ENCODE measurements at regions not wholly inside any gene's neighbourhood (a gene's known extent, or its start where the extent isn't known, plus 50 kb on each side); places are given as distances from the start of the nearest gene placed in this dataset.
"Not testable (repeated sequence)": the region's sequence is repeated elsewhere in the genome, so short reads cannot be mapped to it uniquely, and the experiment has no call there.

DNA sequence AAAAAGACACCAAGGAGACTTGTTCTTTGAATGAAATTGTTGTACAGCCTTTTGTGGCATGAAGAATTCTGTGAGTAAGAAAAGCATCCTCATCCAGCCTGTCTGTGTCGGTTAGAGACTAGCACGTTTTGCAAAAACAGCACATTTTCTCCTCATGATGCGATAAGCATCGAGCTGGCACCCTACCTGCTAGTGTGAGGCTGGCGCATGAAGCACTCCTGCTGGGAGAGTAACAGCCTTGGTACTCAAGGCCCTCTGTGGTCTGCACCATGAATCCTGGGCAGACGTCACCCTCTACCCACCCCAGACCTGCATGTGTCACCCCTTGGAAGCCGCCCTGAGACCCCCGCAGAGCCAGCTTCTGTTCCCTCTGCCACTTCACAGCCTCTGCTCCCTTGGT, 92.6 kb upstream of the TMEM132E start:
- H3K4me1 Mint-ChIP-seq, result no peaks in the 10 kb centered on the region
- H3K27ac Mint-ChIP-seq, result no peak overlapping the region
- ATAC-seq (ENCODE audit: low read depth) (no peak), DNase-seq (ENCODE audit: low spot score in 2 of 2) (no peak)
- no peaks in the 10 kb centered on the region for H3K9me3 Mint-ChIP-seq
- peaks cover 16% of the 10 kb centered on the region for H3K27me3 Mint-ChIP-seq
- H3K4me3 Mint-ChIP-seq, result no peak overlapping the region
- no peaks in the 10 kb centered on the region for H3K36me3 Mint-ChIP-seq

- H3K27me3 Mint-ChIP-seq, result peaks cover 17% of the 10 kb centered on the region
- H3K4me3 Mint-ChIP-seq, result no peak overlapping the region
- H3K4me1 Mint-ChIP-seq, result no peaks in the 10 kb centered on the region
- DNase-seq (ENCODE audit: low spot score in 2 of 2) (no peak), ATAC-seq (ENCODE audit: low read depth) (no peak)
- H3K9me3 Mint-ChIP-seq, result no peaks in the 10 kb centered on the region
- no peaks in the 10 kb centered on the region for H3K36me3 Mint-ChIP-seq
- H3K27ac Mint-ChIP-seq, result no peak overlapping the region
Measured at GRCh38 chr17:34485999-34486398, 93.4 kb upstream of the TMEM132E start.

- Mint-ChIP-seq H3K27me3 (peaks cover 14% of the 10 kb centered on the region), H3K27ac (no peak overlapping the region), H3K9me3 (no peaks in the 10 kb centered on the region), H3K4me1 (no peaks in the 10 kb centered on the region), H3K36me3 (no peaks in the 10 kb centered on the region), H3K4me3 (no peak overlapping the region)
- no peak for DNase-seq (ENCODE audit: low spot score in 2 of 2)
- no peak for ATAC-seq (ENCODE audit: low read depth)
Measured at GRCh38 chr17:34484193-34484733, 95.1 kb upstream of the TMEM132E start.

- peaks cover 12% of the 10 kb centered on the region for H3K27me3 Mint-ChIP-seq
- no peak overlapping the region for H3K27ac Mint-ChIP-seq
- no peaks in the 10 kb centered on the region for H3K4me1 Mint-ChIP-seq
- H3K9me3 Mint-ChIP-seq, result no peaks in the 10 kb centered on the region
- no peaks in the 10 kb centered on the region for H3K36me3 Mint-ChIP-seq
- DNase-seq (ENCODE audit: low spot score in 2 of 2) (no peak), ATAC-seq (ENCODE audit: low read depth) (no peak)
- no peak overlapping the region for H3K4me3 Mint-ChIP-seq
Measured at GRCh38 chr17:34482730-34483129, 96.7 kb upstream of the TMEM132E start.

DNA sequence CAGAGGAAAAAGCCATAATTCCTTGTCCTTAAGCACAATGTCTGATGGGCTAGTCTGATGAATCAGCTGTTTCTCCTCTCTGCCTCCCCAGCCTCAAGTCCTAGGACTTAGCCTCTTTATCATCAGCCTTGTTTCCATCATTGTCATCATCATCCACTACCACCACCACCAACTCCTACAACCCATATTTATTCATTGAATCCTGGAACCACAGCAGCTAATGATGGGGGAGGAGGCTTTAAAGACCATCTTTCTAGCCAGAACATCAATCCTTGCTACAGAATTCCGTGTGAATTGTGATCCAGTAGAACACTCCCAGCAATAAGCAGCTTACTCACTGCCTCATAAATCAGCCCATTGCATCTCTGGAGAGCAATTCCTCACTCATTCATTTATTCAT, 97.6 kb upstream of the TMEM132E start:
- Mint-ChIP-seq H3K36me3 (no peaks in the 10 kb centered on the region), H3K27ac (no peak overlapping the region), H3K9me3 (no peaks in the 10 kb centered on the region), H3K4me3 (no peak overlapping the region), H3K4me1 (no peaks in the 10 kb centered on the region), H3K27me3 (peaks cover 10% of the 10 kb centered on the region)
- ATAC-seq (ENCODE audit: low read depth) (no peak), DNase-seq (ENCODE audit: low spot score in 2 of 2) (no peak)

DNA sequence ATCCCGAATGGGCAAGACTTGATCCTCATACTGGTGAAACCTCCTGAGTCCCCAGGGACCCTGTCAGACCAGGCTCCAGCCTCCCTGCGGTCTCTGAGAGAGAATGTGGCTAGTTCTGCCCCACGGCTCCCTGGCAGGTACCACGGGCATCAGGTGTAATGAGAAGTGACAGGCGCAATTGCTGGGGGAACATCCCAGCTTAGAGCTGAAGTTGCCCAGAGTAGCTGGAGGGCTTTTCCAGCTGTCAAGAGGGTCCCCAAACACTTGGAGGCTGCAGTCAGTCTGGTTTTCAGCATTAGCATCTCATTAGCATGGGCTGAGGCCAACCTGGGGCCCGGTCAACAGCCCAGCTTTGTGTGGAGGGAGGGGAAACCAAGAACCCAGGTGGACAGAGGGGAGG, 100.0 kb upstream of the TMEM132E start:
- Mint-ChIP-seq H3K4me3 (no peak overlapping the region), H3K9me3 (no peaks in the 10 kb centered on the region), H3K4me1 (no peaks in the 10 kb centered on the region), H3K36me3 (no peaks in the 10 kb centered on the region), H3K27ac (no peak overlapping the region), H3K27me3 (peaks cover 12% of the 10 kb centered on the region)
- no peak for DNase-seq (ENCODE audit: low spot score in 2 of 2)
- ATAC-seq (ENCODE audit: low read depth), result no peak

DNA sequence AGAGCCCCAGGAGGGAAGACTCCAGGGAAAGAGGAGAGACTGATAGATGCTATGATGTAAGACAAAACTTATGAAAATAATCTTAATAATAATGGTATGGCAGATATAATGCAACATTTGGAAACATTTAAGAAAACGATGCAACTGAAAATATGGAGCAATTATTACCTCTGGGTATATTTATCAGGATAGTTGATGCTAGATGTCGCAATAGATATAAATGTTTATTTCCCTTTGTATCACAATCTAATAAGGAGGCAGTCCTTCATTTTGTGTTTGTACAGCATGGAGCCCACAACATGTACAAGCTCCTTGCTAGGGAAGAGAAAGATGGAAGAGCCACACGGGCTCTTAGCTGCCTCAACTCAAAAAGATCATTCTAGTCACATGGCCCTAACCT, 101.1 kb upstream of the TMEM132E start:
- ATAC-seq (ENCODE audit: low read depth) (no peak), DNase-seq (ENCODE audit: low spot score in 2 of 2) (no peak)
- Mint-ChIP-seq H3K4me1 (no peaks in the 10 kb centered on the region), H3K9me3 (no peaks in the 10 kb centered on the region), H3K27me3 (peaks cover 12% of the 10 kb centered on the region), H3K4me3 (no peak overlapping the region), H3K27ac (no peak overlapping the region), H3K36me3 (no peaks in the 10 kb centered on the region)

GRCh38 chr17:34475296-34475695, 104.1 kb upstream of the TMEM132E start:
- Mint-ChIP-seq H3K36me3 (no peaks in the 10 kb centered on the region), H3K4me1 (no peaks in the 10 kb centered on the region), H3K9me3 (peaks cover 2% of the 10 kb centered on the region), H3K27ac (no peak overlapping the region), H3K27me3 (peaks cover 10% of the 10 kb centered on the region), H3K4me3 (no peak overlapping the region)
- DNase-seq (ENCODE audit: low spot score in 2 of 2) (no peak), ATAC-seq (ENCODE audit: low read depth) (no peak)

- Mint-ChIP-seq H3K4me3 (no peak overlapping the region), H3K4me1 (no peaks in the 10 kb centered on the region), H3K36me3 (no peaks in the 10 kb centered on the region), H3K9me3 (peaks cover 2% of the 10 kb centered on the region), H3K27me3 (peaks cover 9% of the 10 kb centered on the region), H3K27ac (no peak overlapping the region)
- DNase-seq (ENCODE audit: low spot score in 2 of 2) (no peak), ATAC-seq (ENCODE audit: low read depth) (no peak)
Measured at GRCh38 chr17:34474706-34475105, 104.7 kb upstream of the TMEM132E start.

DNA sequence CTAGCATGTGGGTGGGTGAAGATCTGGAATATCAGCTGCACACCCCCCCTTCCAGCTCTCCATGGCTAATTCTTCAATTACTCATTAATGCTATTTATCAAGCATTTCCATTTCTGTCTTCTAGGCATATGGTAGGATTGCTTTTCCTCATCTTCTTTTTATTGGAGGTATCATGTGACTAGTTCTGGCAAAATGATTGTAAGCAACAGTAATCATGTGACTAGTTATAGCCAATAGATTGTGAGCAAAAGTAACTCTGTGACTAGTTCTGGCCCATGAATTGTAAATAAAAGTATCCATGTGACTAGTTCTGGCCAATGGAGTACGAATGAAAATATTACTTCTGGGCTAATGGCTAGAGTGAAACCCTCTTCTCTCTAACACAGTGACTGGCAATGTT, 107.0 kb upstream of the TMEM132E start:
- DNase-seq (ENCODE audit: low spot score in 2 of 2), result no peak

GRCh38 chr17:34471278-34471677, 108.1 kb upstream of the TMEM132E start:
- not testable (repeated sequence) for H3K27me3 Mint-ChIP-seq; DNase-seq (ENCODE audit: low spot score in 2 of 2); H3K9me3 Mint-ChIP-seq; H3K36me3 Mint-ChIP-seq; H3K4me3 Mint-ChIP-seq; H3K4me1 Mint-ChIP-seq; ATAC-seq (ENCODE audit: low read depth); H3K27ac Mint-ChIP-seq

More for the DNA sequence above, 107.0 kb upstream of the TMEM132E start:
- no peaks in the 10 kb centered on the region for H3K4me1 Mint-ChIP-seq
- no peak for ATAC-seq (ENCODE audit: low read depth)
- peaks cover 9% of the 10 kb centered on the region for H3K27me3 Mint-ChIP-seq
- H3K36me3 Mint-ChIP-seq, result no peaks in the 10 kb centered on the region
- H3K4me3 Mint-ChIP-seq, result no peak overlapping the region
- peaks cover 2% of the 10 kb centered on the region for H3K9me3 Mint-ChIP-seq
- H3K27ac Mint-ChIP-seq, result no peak overlapping the region

- Mint-ChIP-seq H3K4me3 (no peak overlapping the region), H3K9me3 (no peaks in the 10 kb centered on the region), H3K27ac (no peak overlapping the region), H3K36me3 (no peaks in the 10 kb centered on the region), H3K4me1 (no peaks in the 10 kb centered on the region), H3K27me3 (peaks cover 16% of the 10 kb centered on the region)
- no peak for DNase-seq (ENCODE audit: low spot score in 2 of 2)
- no peak for ATAC-seq (ENCODE audit: low read depth)
Measured at GRCh38 chr17:34465789-34466188, 102.8 kb upstream of the CCL1 start.

GRCh38 chr17:34464812-34465211, 101.8 kb upstream of the CCL1 start:
- no peaks in the 10 kb centered on the region for H3K9me3 Mint-ChIP-seq
- no peaks in the 10 kb centered on the region for H3K4me1 Mint-ChIP-seq
- ATAC-seq (ENCODE audit: low read depth) (no peak), DNase-seq (ENCODE audit: low spot score in 2 of 2) (no peak)
- no peaks in the 10 kb centered on the region for H3K36me3 Mint-ChIP-seq
- no peak overlapping the region for H3K4me3 Mint-ChIP-seq
- no peak overlapping the region for H3K27ac Mint-ChIP-seq
- peaks cover 14% of the 10 kb centered on the region for H3K27me3 Mint-ChIP-seq

- Mint-ChIP-seq H3K4me1 (no peaks in the 10 kb centered on the region), H3K27me3 (peaks cover 16% of the 10 kb centered on the region)
Measured at GRCh38 chr17:34458266-34458665, 95.2 kb upstream of the CCL1 start.

GRCh38 chr17:34456121-34456520, 93.1 kb upstream of the CCL1 start:
- DNase-seq (ENCODE audit: low spot score in 2 of 2) (no peak), ATAC-seq (ENCODE audit: low read depth) (no peak)
- no peaks in the 10 kb centered on the region for H3K4me1 Mint-ChIP-seq
- H3K27me3 Mint-ChIP-seq, result peaks cover 16% of the 10 kb centered on the region
- H3K9me3 Mint-ChIP-seq, result no peaks in the 10 kb centered on the region
- H3K36me3 Mint-ChIP-seq, result no peaks in the 10 kb centered on the region
- no peak overlapping the region for H3K4me3 Mint-ChIP-seq
- no peak overlapping the region for H3K27ac Mint-ChIP-seq

More at GRCh38 chr17:34458266-34458665, 95.2 kb upstream of the CCL1 start:
- no peak for ATAC-seq (ENCODE audit: low read depth)
- no peak for DNase-seq (ENCODE audit: low spot score in 2 of 2)
- Mint-ChIP-seq H3K36me3 (no peaks in the 10 kb centered on the region), H3K4me3 (no peak overlapping the region), H3K9me3 (no peaks in the 10 kb centered on the region), H3K27ac (no peak overlapping the region)
